ENCODE measurements at regions not wholly inside any gene's neighbourhood (a gene's known extent, or its start where the extent isn't known, plus 50 kb on each side); places are given as distances from the start of the nearest gene placed in this dataset.

DNA sequence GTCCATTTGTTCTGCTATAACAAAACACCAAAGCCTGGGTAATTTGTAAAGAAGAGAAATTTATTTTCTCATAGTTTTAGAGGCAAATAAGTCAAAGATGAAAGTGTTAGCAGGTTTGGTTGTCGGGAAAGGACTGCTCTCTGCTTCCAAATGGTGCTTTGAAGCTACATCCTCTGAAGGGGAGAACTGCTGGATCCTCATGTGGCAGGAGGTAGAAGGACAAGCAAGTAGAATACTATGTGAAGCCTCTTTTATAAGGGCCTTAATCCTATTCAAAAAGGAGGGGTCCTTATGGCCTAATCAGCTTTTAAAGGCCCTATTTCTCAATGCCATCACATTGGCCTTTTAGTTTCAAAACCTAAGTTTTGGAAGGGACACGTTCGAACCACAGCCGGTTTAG lies 826.0 kb upstream of the EPHA7 start:
- intact Hi-C loops (cut with DNase I): no loop called here
- no peaks in the 10 kb centered on the region for H3K4me1 ChIP-seq
- no peaks in the 10 kb centered on the region for H3K27me3 ChIP-seq
- TF ChIP-seq POLR2A (IDR thresholded peaks at IDR 0.05): no peak
- TF ChIP-seq, protein P1, sequence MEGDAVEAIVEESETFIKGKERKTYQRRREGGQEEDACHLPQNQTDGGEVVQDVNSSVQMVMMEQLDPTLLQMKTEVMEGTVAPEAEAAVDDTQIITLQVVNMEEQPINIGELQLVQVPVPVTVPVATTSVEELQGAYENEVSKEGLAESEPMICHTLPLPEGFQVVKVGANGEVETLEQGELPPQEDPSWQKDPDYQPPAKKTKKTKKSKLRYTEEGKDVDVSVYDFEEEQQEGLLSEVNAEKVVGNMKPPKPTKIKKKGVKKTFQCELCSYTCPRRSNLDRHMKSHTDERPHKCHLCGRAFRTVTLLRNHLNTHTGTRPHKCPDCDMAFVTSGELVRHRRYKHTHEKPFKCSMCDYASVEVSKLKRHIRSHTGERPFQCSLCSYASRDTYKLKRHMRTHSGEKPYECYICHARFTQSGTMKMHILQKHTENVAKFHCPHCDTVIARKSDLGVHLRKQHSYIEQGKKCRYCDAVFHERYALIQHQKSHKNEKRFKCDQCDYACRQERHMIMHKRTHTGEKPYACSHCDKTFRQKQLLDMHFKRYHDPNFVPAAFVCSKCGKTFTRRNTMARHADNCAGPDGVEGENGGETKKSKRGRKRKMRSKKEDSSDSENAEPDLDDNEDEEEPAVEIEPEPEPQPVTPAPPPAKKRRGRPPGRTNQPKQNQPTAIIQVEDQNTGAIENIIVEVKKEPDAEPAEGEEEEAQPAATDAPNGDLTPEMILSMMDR (IDR thresholded peaks at IDR 0.05): no peak
- no peak for DNase-seq (ENCODE audit: extremely low spot score in 2 of 2)
- H3K36me3 ChIP-seq: no peaks in the 10 kb centered on the region
- H3K27ac ChIP-seq: no peak overlapping the region
- H3K9me3 ChIP-seq: no peaks in the 10 kb centered on the region
- no peak overlapping the region for H3K4me3 ChIP-seq

DNA sequence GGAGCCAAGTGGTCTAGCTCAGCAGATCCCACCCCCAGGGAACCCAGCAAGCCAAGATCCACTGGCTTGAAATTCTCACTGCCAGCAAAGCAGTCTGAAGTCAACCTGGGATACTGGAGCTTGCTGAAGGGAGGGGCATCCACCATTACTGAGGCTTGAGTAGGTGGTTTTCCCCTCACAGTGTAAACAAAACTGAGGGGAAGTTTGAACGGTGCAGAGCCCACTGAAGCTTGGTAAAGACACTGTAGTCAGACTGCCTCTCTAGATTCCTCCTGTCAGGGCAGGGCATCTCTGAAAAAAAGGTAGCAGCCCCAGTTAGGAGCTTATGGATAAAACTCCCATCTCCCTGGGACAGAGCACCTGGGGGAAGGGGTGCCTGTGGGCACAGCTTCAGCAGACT lies 819.5 kb upstream of the EPHA7 start:
- Histone ChIP-seq H3K4me3 (no peak overlapping the region), H3K9me3 (no peaks in the 10 kb centered on the region), H3K4me1 (no peaks in the 10 kb centered on the region), H3K27me3 (no peaks in the 10 kb centered on the region), H3K36me3 (no peaks in the 10 kb centered on the region), H3K27ac (no peak overlapping the region)
- TF ChIP-seq POLR2AphosphoS5 (IDR thresholded peaks at IDR 0.05; ENCODE audit: insufficient read depth in 1 of 2, low read depth in 1 of 2): no peak
- TF ChIP-seq, protein P1 (IDR thresholded peaks at IDR 0.05): no peak
- TF ChIP-seq POLR2A (IDR thresholded peaks at IDR 0.05): no peak
- DNase-seq (ENCODE audit: extremely low spot score in 2 of 2): no peak
- intact Hi-C loops (cut with DNase I): no loop called here

DNA sequence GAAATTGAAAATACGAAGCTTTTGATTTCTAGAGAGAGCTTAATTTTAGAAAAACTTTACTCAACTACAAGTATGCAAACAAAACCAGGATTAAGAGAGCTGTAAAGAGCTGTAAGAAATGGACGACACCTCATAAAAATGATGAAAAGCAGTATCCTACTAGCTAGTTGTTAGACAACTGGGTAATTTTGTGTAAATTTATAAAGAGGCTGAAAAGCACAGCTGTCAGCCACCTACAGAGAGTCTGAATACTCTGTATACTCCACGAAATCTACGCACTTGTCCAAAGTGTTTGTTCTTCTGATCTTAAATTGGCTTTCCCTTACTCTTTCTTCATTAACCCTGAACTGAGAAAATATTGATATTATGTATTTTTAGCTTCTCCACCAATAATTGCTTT lies 808.4 kb upstream of the EPHA7 start:
- no peaks in the 10 kb centered on the region for H3K27me3 ChIP-seq
- DNase-seq (ENCODE audit: extremely low spot score in 2 of 2): no peak
- no peaks in the 10 kb centered on the region for H3K36me3 ChIP-seq
- TF ChIP-seq, protein P1 (IDR thresholded peaks at IDR 0.05): no peak
- H3K4me1 ChIP-seq: no peaks in the 10 kb centered on the region
- no peaks in the 10 kb centered on the region for H3K9me3 ChIP-seq
- H3K27ac ChIP-seq: no peak overlapping the region
- intact Hi-C loops (cut with DNase I): no loop called here
- no peak overlapping the region for H3K4me3 ChIP-seq

DNA sequence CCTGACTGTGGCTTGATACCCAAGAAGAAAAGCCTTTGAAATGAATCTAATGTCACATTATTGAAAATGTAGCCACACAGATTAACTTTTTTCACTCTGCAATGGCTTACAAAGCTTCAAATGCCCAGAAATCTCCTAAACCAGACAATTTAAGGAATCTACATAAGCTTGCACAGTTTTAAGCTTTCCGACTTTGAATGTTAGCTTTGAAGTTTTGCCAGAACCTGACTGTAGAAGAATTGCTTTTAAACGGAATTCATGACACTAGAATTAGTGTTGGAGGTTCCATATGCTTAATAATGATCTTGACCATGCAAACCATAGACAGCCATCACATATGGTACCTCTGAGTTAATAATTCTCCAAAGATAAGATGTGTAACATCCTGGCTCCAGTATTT lies 798.5 kb upstream of the EPHA7 start:
- H3K4me3 ChIP-seq: no peak overlapping the region
- DNase-seq (ENCODE audit: extremely low spot score in 2 of 2): no peak
- no peaks in the 10 kb centered on the region for H3K4me1 ChIP-seq
- no peak overlapping the region for H3K27ac ChIP-seq
- H3K36me3 ChIP-seq: no peaks in the 10 kb centered on the region
- no peak for TF ChIP-seq POLR2A (IDR thresholded peaks at IDR 0.05)
- TF ChIP-seq, protein P1 (IDR thresholded peaks at IDR 0.05): no peak
- TF ChIP-seq POLR2AphosphoS5 (IDR thresholded peaks at IDR 0.05; ENCODE audit: insufficient read depth in 1 of 2, low read depth in 1 of 2): no peak
- H3K27me3 ChIP-seq: no peaks in the 10 kb centered on the region
- H3K9me3 ChIP-seq: no peaks in the 10 kb centered on the region
- intact Hi-C loops (cut with DNase I): no loop called here

DNA sequence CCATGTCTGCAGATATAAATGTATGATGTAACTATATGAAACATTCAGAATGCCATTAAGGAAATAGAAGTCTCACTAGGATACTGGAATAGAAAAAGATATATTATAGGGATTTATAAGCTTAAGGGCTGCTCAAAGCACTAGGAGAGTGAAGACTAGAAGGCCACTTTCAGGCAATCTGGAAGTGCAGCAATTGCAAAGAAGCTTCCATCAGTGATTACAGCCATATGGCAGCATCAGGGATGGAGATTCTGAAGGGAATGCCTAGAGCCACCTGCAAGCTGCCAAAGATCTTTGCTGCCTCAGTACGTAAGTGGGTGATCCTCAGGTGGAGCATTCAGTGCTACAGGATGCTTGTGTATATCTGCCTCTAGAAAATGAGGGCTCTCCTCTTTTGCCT lies 796.2 kb upstream of the EPHA7 start:
- H3K4me3 ChIP-seq: no peak overlapping the region
- no peaks in the 10 kb centered on the region for H3K9me3 ChIP-seq
- H3K4me1 ChIP-seq: no peaks in the 10 kb centered on the region
- intact Hi-C loops (cut with DNase I): no loop called here
- no peak for TF ChIP-seq POLR2A (IDR thresholded peaks at IDR 0.05)
- no peak for TF ChIP-seq POLR2AphosphoS5 (IDR thresholded peaks at IDR 0.05; ENCODE audit: insufficient read depth in 1 of 2, low read depth in 1 of 2)
- TF ChIP-seq, protein P1 (IDR thresholded peaks at IDR 0.05): no peak
- no peak overlapping the region for H3K27ac ChIP-seq
- H3K36me3 ChIP-seq: no peaks in the 10 kb centered on the region
- no peaks in the 10 kb centered on the region for H3K27me3 ChIP-seq
- DNase-seq (ENCODE audit: extremely low spot score in 2 of 2): no peak
